ENCODE measurements at regions not wholly inside any gene's neighbourhood (a gene's known extent, or its start where the extent isn't known, plus 50 kb on each side); places are given as distances from the start of the nearest gene placed in this dataset.
A peak's percentile ranks its signal among the peaks of the same experiment; 100 is the strongest.

DNA sequence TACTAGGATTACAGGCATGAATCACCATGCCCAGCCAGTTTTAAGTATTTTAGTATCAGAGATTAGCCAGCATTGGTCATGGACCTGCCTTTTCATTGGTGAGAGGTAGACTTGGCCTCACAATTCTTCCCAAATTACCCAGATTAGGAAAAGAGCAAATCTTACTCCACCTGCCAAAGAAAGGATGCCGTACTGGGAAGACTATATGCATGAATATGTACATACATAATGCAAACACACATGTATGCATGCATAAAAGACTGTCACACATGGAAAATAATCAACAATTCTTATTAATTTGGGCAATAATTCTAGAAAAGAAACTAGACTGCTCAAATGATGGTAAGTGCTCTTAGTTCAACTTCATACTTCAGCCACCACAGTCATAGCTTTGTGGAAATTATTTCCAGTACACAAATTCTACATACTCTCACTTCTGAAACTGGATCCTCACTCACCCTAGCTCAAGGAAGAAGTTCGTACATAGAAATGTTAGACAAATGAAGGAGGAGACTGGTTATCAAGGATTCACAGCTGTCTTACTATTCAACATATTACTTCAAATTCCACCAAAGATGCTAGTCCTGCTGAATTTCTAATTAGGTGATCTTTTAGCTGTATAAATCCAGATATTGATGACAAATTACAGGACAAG lies 73.7 kb downstream of the MINAR2 start:
- DNase-seq (ENCODE audit: low read depth) = no peak

DNA sequence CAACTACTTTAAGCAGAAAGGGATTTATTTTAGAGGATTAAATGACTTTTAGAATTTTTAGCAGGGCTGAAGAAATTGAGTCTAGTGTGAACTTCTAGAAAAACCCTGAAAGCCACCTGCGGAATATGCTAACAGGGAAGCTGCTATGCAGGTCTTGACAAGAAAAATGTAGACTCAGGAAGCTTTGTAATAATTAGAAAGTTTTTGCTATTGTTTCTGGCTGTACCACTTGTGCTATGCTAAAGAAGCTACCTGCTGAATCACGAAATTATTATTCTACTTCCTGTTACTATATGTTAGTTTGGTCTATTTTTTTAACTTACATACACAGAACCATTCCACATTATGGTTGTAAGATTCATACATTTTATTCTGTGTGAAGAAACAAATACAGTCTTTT lies 74.0 kb upstream of the CHSY3 start:
- DNase-seq (ENCODE audit: low read depth) = no peak

DNA sequence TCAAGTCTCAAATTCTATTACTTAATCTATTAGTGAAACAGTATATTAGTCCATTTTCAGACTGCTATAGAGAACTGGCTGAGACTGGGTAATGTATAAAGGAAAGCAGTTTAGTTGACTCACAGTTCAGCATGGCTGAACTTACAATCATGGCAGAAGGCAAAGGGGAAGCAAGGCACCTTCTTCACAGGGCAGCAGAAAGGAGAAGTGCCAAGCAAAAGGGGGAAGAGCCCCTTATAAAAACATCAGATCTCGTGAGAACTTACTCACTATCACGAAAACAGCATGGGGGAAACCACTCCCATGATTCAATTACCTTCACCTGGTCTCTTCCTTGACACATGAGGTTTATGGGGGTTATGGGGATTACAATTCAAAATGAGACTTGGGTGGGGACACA lies 67.9 kb upstream of the CHSY3 start:
- peak; percentile 36 for DNase-seq (ENCODE audit: low read depth)

DNA sequence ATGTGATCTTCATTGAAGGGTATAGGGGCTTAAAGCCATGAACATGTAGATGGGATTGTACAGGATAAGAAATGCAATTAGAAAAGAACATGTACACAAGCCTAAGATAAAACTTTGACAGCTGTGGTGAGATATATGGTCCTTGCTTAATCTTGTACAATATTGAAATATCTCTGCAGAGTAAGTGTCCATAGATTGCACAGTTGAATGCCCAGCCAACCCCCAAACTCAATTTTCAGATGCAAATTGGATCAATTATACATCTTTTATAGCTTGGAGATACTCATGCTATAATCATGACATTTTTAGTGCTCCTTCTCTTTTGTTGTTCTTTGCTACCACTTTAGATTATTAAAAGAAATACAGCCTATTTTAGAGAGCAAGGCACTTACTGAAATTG lies 59.5 kb upstream of the CHSY3 start:
- DNase-seq (ENCODE audit: low read depth) = no peak

DNA sequence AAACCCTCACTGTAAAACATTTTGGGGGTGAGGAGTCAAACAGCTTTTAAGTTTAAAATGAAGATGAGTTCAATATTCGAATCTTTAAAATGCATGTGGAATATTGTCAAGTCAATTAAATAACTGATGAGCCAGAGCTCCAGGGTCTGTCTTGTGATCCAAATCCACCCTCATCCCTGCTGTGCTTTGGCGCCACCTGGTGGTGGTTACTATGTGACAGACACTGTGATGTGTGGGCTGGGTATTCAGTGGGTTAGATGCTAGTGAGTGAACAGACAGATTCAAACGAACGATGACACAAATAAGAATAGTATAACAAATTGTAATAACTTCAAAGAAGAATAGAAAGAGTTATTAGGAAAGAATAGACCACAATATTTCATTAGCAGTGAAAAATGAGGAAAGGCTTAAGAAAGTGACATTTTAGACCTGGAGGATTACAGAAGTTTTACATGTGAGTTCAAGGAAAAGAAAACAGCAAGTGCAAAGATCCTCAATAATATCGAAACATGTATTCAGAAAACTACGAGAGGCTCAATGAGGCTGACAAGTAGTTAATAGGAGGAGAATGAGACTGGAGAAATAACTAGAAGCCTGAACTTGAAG lies 51.4 kb upstream of the CHSY3 start:
- DNase-seq (ENCODE audit: low read depth) = peak; percentile 52

DNA sequence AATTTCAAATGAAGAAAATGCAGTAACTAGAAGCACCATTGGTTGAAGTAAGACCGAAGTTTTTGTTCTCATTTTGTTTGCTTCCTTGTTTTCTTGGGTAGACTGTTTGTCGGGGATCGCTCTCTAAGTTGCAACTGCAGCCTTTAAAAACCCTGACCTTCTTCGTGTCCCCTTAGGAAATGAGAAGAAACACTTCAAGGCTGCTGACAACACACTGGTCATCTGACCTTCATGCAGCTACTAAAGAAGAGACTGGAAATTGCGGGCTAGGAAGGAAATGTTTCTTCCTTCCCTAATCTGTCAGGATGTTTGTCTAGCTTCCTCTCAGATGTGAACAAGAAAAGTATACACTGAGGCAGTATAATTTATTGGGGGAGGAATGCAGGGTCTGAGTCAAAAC lies 50.7 kb upstream of the CHSY3 start:
- no peak for DNase-seq (ENCODE audit: low read depth)

All from renal cortical epithelial cell (primary cell).